Stomach (tissue), 4 donors: ENCODE measurements at regions not wholly inside any gene's neighbourhood (a gene's known extent, or its start where the extent isn't known, plus 50 kb on each side); places are given as distances from the start of the nearest gene placed in this dataset.

Experiments used
- CTCF ChIP-seq, 7 experiments: fragments of 450-650 bp in 4 of 7; fragments of 200-600 bp in 3 of 7; sonication (generic) in 3 of 7; IDR thresholded peaks; one replicate each; pipeline ENCODE4 v1.5.1; 2016 to 2019; ENCODE audit warnings: antibody characterized with exemption in 7 of 7, control low read depth in 2 of 7, mild to moderate bottlenecking in 1 of 7
- EP300 ChIP-seq: sonication (generic); formaldehyde crosslinking; IDR thresholded peaks from one replicate; pipeline ENCODE4 v1.6.1; 2017; ENCODE audit warnings: antibody characterized with exemption

GRCh38 chr3:107098864-107099263 lies 278.4 kb upstream of the CCDC54 start:
- TF ChIP-seq CTCF (IDR thresholded peaks at IDR 0.05) = no peak
- no peak for TF ChIP-seq EP300
